ENCODE measurements at regions not wholly inside any gene's neighbourhood (a gene's known extent, or its start where the extent isn't known, plus 50 kb on each side); places are given as distances from the start of the nearest gene placed in this dataset.

DNA sequence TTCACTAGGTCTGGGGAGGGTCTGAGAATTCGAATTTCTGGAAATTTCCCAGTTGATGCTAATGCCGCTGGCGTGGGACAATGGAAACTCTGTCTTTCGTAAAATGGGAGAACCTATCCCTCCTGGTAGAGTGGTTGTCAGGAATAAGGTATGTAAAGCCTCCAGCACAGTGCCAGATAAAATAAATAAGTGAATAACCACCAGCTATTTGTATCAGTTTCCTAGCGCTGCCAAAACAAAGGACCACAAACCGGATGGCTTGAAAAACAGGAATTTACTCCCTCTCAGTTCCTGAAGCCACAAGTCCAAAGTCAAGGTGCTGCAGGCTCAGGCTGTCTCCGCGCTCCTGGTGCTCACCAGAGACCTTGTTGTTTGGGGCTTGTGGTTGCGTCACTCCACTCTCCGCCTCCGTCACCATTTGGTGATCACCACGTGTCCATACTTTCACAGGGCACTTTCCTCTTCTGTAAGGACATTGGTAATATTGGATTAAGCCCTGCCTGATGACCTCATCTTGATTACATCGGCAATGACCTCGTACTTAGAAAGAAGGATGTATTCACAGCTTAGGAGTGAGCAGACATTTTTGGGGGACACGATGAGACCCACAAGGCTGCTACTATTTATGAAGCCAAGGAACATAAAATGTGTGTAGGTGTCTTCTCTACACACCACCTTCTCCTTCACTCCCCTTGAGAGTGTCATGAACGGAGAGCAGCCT lies 428.5 kb downstream of the IRS2 start:
- DNase-seq, result no peak

DNA sequence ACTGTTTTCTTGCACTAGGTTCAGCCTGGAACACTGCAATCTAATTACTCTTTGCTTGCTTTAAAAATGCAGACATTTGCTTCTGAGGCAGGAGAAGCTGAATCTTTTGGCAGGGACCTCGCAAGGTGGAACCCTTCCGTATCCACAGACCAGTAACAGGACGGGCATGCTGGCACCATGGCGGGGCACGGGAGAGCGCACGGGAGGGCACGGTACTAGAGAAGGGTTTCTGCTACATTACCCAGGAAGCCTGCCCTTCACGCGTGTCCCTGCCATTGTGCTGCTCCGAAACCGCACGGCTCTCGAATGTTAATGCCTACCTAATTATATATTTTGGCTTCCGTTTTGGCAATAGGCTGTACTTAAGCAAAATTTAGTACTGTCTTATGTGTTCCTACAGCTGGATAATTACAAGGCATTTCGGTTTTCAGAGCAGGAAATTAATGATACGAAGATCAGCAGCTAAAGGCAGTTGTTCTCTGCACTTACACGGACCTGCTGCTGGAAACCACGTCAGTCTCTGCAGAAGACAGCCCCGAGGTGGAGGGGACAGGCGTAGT lies 430.4 kb downstream of the IRS2 start:
- DNase-seq, result no peak

DNA sequence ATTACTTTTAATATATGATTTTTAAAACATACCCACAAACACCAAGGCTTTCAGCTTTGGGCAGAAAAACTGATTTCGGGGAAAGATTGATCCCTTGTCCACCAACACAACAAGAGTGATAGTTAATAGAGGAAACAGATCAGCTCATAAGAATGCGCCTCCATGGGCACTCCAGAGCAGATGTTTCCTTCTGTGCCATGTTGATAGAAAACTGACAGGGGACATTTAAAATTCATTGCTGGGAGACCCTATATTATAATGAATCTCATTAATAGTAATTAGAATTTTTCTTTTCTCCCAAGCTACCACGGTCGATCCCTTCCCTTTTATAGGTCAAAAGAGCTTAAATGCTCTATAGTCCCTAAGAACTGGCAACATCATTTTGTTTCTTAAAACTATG lies 431.2 kb downstream of the IRS2 start:
- no peak for DNase-seq

DNA sequence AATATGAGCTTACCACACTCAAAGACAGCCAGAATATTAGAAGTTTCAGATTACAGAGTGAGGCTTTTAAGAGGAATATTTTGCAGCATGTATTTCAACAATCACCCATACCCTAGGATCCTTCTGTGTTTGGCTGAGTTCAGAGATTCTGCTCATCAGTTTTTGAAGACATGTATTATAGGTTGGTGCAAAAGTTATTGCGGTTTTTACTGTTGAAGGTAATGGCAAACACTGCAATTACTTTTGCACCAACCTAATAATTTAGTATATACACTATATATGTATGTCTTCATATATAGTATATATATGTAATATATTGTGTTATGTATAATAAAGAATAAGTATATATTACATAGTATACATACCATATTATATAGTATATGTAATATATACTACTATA lies 435.1 kb downstream of the IRS2 start:
- no peak for DNase-seq

DNA sequence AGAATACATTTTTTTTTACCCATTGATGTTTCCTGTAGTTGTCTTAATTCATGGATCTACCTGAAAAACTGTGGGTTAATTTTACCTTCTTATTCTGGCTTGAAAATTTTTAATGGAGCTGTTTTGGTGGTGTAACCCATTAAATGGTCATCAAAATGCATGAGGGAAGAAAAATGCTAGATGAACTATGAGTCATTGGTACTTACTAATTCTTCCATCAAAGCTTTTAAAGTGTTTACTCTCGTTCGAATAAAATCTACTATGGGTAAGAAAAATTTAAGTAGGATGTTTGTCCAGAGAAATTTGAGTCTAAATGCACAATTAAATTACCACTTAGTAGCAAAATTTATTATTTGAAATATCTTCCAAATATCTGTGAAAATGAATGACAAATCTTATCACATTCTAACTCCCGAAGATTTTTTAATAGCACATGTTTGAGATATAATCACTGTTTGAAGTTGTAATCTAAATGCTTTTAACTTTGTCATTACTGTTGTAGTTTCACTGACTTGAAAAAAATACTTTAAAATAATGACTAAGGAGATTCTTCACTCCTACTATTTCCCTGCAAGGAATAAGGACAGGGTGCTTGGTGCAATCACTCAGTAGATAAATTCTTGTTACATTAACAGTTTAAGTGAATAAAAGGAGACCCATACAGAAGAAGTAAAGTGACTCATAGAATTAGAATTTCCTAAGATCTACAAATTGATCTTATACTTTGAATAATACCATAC lies 437.7 kb downstream of the IRS2 start:
- DNase-seq, result no peak

DNA sequence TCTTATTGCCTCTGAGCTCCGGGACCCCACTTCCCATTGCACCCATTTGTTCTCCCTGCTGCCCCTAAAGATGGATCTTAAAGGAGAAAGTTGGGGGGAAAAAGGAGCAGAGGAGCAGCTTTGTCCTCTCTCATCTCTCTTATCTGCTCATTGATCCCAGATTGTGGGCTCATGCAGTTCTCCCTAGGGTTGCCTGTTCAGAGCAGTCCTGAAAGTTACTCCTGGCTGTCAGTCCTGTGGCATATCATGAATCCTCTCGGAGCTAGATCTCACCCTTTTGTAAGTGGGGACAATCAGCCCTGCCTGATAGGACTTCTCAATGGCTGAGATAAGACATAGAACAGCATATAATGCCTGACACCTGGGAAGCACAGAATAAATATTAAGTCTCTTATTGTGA lies 440.3 kb downstream of the IRS2 start:
- DNase-seq, result no peak

DNA sequence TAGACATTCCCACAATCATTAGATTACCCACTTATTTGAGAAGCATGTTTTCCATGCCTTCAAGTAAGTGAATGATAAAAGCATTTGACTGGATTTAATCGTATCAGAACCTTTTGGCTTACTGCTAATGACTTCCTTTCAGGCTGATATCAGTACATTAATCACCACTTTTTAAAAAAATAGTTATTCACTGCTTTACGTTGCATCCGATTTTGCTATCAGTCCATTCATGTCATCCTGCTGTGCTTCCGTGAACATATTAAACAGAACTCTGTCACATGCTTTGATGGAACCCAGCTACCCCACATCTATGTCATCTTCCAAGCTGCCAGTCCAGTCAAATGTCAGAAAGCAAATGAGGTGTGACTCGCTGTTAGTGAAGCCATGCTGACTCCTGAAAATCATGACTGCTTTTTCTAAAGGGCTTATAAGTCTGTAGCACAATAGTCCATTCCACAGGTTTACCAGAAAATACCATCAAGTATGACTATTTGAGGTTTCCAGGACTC lies 440.9 kb downstream of the IRS2 start:
- no peak for DNase-seq

DNA sequence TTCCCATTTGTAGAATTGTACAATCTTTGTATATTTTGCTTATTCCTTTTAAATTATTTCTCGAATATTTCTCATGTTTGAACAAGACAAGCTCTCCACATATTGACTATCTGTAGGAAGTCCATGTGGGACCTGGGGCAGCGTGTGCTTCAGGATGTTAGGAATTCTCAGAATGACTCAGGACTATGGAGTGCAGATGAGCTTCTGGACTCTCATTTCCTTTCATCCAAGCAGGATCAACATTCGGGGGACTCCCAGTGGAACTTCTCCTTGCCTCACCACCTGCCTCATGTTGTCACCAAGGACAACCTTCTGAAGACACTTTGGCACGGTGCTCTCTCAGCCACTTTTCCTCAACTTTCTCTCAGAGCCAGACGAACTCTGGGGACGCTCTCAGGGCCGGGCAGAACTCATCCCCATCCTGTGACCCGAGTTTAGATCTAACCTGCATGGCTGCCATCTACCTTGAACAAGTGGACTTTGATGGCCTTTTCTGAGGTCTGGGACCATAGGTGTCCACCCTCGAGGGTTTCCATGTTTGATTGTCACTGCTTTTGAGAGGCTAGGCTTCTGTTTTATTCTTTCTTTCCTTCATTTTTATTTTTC lies 441.7 kb downstream of the IRS2 start:
- DNase-seq, result no peak

DNA sequence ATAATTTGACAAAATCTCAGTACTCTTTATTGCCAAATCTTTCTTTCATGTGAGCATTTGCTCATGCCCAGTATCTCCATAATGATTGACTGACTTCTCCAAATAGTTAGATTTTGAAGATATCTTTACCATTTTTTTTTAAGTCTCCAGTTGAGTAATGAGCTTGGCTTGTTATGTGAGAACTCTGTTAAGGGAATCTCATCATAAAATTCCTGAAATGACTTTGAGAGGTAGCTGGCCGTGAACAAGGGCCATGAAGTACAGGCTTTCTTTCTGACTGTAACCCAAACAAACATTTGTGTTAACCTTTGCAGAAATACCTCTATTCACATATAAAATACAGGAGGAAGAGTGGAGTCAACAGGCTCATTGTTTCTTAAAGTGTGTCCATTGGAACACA lies 449.7 kb downstream of the IRS2 start:
- no peak for DNase-seq

DNA sequence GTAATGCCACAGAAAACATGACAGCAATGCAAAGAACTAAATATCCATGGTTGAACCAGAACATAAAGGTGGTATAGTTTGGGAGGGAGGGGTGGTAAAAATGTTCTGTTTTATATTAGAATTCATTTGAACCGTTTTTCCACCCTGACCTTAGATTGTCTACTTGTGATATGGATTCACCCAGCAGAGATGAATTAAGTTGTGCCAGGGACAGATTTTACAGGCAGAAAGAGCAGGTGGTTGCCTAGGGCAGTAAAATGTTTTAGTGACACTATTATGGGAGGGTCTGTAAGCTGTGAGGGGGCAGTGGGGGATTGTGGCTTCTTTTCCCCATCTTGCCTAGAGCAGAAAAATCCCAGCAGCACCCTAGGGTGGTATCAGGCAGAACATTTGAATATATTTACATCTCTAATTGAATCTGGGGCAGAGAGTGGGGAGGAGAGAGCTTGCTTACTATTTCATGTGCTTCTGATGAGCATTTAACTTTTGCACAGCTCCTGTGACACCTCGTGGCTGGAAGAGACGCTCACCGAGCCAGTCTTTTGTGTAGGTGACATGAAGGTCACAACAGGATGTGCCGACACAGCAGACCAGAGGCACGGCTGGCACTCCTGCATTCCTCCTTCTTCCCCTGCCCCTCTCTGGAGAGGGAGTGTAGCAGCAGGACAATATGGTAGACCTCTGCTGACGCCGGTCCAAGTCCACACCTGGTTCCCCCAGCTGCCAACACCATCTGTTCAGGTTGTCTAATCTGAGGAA lies 452.3 kb downstream of the IRS2 start:
- no peak for DNase-seq

DNA sequence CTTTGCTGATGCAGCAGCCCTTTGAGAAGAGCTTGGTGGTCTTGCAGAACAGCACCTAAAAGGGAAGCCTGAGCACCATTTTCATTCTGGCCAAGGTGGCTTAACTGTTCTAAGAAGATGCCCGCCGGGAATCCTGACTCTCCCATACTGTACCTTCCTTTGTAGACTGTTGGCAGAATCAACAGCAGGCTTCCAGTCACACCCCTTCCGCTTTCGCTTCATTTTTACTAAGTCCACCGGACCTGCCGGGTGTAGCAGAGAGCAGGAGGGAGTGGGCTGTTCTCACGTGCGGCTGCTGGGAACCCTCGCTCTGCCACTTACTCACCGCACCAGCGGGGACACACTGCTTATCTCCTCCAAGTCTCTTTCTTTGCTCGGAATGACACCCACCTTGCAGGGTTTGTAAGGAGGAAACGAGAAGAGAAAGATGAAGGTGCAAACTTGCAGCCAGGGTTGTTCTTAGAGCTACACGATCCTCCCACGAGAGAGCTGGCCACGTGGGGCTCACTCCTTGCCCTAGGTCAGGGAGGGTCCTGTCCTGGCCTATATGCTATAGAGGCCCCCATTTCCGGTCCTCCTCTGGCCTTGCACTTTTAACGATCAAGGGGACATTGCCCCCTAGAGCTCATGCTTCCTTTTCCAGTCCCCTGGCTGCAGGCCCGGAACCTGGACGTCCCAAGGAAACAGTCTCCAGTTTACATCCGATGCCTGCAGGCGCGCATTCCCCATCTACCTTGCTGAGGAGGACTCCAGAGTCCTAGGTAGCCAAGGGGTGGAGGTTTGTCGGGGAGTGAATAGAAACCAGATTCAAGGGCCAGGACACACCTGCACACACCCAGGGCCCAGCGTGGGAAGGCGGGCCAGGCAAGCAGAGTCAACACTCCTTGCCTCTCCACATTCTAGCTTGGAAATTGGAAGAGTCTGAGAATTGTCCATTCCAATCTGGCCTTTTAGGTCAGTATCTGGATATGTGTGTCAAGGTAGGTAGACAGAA lies 453.6 kb downstream of the IRS2 start:
- DNase-seq, result no peak

DNA sequence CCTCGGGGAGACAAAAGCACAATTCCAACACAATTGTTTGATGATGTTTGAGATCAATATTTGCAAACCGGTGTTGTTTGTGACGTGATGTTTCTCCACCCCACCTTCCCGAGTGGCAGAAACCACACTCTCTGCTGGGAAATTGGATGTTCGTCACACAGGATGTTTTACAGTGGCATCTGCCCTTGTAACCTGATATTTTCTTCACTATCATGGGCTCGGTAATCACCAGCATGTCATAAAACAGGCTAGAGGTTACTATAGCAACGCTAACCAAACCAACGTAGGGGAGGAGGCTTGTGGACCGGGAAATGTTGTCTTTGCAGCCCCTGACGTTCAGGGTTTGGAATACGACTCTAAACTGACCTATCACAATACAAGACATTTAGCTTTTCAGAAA lies 454.5 kb downstream of the IRS2 start:
- DNase-seq, result no peak

DNA sequence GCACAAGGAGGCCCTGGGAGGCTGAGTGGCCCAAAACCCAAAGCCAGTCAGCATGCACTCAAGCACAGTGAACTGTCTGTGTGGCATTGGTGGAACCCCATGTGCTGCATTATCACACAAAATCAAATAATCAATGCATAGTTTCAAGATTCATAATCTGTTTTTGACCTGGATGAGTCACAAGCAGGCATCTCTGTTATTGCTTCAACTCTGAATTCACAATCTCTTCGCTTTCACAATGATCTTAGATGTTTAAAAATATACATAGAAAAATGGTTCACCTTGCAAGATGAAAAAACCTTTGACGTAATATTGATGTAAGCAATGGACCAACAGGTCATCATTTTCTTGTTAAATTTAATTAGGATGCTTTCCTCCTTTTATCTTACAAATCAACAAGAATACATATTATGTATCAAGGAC lies 455.4 kb downstream of the IRS2 start:
- no peak for DNase-seq

DNA sequence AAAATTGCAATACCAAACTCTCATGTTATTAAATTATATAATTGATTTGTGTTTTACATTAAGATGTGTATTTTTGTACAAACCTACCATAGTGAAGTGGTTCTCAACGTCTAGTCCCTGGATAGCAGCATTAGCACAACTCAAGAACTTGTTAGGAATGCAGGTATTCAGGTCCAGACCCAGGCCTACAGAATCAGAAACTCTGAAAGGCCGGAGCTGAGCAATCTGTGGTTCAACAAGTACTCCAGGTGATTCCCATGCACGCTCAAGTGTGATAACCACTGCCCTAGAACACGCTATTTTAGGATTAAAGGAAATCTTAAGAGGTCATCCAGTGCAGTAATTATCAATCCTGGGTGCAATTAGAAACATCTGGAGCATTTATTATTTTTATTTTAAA lies 456.3 kb downstream of the IRS2 start:
- no peak for DNase-seq

DNA sequence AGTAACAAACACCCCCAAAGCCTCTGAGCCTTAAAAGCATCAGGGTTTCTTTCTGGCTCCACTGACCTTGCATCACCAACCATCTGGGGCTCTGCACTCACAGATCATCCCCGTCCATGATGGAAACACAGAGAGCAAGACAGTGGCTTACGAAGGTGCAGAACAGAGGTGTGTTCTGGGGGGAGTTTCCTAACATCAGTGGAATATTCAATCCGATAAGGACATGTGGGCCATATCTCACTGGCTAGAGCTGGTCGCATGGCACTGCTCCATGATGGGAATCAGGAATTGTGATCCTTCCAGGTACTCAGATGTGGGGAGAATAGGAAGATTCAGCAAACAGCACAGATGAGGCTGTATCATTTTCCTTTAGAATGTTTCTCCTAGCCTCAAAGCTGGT lies 457.2 kb downstream of the IRS2 start:
- no peak for DNase-seq

DNA sequence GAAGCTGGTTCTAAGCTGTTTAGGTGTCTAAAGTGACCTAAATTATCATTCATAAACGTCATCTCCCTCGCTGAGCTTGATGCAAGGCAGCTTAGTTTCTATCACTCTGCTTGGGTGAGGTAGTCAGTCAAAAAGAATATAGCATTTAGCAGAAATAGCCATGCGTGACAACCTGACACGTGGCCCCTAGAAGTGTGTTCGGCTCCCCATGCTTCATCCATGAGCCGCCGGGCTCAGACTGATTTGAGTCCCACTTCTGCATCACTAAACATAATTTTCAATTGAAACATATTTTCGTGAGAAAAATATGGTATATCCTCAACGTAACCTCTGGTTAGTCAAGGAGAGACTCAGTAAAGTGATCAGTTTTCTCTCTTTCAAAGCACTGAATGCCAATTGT lies 459.8 kb downstream of the IRS2 start:
- no peak for DNase-seq

DNA sequence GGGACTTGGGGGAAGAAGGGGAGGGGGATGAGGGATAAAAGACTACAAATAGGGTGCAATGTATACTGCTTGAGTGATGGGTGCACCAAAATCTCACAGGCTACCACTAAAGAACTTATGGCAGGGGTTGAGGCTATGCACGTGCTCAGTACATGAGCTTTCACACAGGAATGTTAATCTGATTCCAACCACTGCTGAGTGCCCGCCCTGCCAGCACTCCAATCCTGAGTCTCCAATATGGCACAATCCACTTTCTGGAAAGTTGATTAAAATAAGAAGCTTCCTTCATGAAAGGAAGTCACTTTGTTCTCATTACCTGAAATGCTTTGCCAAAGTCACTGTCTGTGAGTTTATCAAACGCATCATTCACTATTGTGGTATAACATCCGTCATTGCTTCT lies 463.0 kb downstream of the IRS2 start:
- DNase-seq, result no peak

DNA sequence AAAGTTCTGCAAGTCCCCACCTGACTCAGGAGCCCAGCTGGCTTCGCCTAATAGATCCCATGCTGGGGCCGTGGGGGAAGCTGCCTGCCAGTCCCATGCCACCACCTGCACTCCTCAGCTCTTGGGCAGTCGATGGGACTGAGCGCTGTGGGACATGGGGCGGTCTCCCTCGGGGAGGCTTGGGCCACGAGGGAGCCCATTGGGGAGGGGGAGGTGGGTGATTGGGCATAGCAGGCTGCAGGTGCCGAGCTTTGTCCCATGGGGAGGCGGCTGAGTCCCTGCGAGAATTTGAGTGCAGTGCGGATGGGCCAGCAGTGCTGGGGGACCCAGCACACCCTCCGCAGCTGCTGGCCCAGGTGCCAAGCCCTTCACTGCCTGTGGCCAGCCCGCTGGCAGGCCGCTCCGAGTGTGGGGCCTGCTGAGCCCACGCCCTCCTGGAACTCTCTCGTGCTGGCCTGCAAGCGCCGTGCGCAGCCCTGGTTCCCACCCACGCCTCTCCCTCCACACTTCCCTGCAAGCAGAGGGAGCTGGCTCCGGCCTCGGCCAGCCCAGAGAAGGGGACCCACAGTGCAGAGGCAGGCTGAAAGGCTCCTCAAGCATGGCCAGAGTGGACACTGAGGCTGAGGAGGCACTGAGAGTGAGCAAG lies 467.3 kb downstream of the IRS2 start:
- no peak for DNase-seq

DNA sequence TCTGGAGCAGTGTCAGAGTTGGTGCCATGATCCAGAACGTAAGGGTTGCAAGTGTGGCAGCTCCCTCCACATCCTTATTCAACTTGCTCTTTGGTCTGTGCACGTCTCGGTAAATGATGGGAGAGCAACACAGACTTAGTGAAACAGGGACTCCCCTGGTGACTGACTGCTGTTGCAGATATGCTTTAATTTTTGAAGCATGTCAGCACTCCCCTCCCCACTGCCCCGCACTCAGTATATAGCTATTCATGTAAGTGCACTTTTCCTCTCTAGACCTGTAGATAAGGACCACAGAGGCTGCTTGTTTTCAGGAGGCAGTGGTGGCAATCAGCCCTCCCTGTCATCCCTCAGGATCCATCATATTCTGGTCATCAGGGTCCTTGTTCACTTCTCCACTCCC lies 470.9 kb downstream of the IRS2 start:
- no peak for DNase-seq

DNA sequence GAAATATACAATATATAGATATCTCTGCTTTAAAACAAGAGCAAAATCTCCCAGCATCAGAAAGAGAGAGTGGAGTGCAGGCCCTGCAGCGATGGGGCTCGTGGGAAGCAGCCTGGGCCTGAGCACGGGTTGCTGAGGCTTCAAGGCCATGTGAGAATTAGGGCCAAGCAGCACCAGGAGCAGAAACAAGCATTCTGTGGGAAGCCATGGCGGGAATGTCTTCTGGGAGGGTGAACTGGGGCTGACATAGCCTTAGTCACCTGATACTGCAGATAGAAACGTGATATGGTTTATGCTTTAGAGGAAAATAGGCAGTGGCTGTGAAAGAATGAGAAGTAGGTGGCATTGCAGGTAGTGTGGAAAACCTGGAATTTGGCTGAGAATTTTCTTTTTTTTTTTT lies 472.3 kb downstream of the IRS2 start:
- DNase-seq, result no peak

DNA sequence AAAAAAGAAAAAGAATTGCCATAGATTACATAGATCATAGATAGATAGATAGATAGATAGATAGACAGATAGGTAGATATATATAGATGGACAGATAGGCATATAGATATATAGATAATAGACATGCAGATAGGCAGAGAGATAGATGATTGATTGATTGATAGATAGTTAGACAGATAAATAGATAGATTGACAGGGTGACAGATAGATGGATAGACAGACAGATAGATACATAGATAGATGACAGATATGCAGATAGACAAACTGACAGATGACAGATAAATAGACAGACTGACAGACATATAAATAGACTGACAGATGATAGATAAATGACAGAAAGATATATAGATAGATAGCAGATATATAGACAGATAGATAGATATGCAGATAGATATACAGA lies 474.0 kb downstream of the IRS2 start:
- DNase-seq, result no peak
